SIG-M5 treated with dmso at 0.1 percent for 504 hours (cell line): ENCODE measurements at regions not wholly inside any gene's neighbourhood (a gene's known extent, or its start where the extent isn't known, plus 50 kb on each side); places are given as distances from the start of the nearest gene placed in this dataset.
A peak's percentile ranks its signal among the peaks of the same experiment; 100 is the strongest.

Experiments
- DNase-seq: peaks from one replicate; lab custom pipeline; 2025; ENCODE audit not compliant: unreplicated experiment; lab: John Stamatoyannopoulos, UW

DNA sequence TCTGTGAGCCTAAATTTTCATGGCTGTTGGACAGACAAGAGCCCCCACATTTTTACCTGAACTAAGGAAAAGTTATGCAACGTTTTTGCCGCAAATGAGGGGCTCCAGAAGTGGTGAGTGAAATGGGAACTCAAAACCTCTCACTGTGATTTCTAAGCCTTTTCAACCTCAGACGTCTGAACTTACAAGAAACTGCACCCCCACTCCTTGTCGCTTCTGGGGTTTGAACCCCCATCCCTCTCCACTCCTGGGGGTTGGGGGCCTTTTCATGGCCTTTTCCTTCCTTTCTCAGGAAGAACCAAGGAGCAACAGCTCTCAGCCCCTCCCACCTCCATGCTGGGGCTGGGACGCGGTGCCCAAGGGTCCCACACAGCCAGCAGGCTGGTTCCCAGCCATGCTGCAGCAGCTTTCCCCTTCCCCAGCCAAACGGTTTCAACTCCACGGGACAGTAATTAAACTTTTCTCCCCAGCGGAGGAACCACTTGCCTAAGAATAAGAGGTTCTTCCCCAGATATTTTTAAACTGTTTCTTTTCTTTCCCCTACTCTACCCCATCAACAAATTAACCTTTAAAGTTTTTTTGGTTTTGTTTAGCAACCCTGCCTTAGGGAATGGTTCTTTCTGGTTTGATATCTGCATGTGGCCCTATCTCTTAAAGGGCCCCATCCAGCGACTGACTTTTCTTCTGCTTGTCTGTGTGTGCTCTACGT is 387.6 kb upstream of the CBLB start:
- DNase-seq = no peak

DNA sequence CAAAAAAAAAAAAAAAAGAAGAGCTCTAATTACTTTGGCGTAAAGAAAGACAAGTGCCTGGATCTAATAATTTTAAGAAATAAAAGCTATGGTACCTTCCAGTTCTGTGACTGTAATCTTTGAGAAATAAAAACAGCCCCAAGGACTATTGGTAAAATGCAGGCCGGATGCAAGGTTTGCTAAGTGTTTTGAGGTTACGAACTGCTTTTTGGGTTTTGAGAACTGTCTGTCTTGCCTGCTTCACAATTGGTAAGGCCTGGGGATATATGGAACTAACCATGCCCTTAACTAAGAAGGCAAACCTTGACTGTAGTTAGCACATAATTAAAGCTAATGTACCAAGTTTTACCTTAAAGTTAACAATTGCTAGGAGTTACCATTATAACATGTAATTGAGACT is 388.4 kb upstream of the CBLB start:
- no peak for DNase-seq

DNA sequence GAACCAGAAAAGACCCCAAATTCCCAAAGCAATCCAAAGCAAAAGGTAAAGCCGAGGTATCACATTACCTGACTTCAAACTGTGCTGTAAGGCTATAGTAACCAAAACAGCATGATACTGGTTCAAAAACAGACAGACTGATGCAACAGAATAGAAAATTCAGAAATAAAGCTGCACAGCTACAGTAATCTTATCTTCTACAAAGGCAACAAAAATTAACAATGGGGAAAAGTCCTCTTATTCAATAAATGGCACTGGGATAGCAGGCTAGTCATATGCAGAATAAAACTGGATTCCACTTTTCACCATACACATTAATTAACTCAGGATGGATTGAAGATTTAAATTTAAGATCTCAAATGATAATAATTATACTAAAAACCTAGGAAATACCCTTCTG is 392.6 kb upstream of the CBLB start:
- no peak for DNase-seq

DNA sequence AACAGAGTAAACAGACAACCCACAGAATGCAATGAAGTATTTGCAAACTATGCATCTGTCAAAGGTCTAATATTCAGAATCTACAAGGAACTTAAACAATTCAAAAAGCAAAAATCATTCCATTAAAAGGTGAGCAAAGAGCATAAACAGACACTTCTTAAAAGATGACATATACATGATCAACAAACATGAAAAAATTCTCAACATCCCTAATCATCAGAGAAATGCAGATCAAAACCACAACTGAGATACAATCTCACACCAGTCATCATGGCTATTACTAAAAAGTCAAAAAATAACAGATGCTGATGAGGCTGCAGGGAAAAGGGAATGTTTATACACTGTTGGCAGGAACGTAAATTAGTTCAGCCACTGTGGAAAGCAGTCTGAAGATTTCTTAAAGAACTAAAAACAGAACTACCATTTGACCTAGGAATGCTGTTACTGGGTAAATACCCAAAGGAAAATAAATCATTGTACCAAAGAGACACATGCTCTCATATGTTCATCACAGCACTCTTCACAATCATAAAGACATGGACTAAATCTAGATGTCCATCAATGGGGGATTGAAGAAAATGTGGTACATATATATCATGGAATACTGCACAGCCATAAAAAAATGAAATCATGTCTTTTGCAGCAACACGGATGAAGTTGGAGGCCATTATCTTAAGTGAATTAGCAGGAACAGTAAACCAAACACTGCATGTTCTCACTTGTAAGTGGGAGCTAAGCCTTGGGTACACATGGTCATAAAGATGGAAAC is 393.3 kb upstream of the CBLB start:
- peak; percentile 1 for DNase-seq

DNA sequence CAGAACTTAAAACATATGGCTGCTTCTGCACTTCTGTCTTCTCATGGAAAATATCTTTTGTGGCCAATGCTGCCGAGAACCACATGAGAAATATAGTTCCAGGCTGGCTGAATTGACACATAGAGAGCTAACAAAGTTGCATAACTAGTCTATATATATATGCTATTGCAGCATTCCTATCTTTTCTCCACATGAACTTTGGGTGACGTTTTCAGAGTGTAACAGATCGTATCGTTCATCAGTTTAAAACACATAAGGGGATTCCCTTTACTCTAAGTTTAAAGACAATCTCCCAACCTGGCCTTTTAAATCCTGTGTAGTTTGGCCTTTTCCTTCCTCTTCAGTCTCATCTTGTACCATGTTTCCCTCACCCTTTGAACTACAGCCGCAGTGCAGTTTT is 394.2 kb upstream of the CBLB start:
- DNase-seq = peak; percentile 92

DNA sequence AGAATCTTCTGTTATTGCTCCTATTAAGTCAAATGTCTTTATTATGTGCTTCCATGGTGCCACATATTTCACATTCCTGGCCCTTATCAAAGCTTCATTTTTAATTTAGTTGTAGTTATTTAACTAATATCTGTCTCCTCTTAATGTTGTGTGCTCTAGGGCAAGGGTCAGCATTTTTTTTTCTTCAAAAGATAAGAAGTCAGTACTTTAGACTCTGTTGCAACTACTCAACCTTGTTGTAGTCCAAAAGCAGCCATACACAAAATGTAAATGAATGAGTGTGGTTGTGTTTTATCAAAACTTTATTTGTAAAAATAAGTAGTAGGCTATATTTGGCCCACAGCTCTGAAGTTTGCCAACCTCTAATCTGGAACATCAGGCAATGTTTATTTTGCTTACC is 394.7 kb upstream of the CBLB start:
- DNase-seq = no peak

DNA sequence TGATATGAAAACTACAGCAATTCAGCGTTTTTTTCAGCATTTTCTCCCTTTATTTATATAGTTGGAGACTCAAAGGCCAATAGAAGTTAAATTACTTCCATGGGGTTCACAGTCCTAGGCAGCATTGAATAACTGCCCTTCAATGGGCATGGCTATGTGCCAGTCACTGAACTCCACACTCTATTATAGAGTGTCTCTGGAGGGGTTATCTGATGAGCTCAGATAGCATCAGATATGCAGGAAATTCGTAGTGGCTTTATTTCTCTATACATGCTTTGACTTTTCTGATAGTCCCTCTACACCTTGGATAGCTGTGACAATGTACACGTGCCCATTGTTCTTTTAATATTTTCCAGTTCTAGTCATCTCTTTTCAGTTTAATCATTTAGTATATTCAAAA is 396.9 kb upstream of the CBLB start:
- no peak for DNase-seq

DNA sequence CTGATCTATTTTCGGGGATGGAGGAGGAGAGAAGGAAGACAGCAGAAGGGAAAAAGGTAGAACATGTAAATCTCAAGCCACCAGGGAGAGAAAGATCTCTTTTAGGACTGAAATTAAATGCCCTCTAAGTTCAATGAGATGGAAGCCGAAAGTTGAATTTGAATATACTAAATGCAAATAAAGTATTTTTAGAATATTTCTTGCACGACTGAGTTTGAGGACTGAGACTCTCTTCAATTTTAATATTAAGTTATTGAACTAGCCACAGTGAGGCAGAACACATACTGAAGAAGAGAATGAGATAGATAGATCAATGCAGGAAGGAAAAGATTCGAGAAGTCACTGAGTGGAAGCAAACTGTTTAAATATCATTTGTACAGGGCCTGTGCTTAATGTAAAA is 399.9 kb upstream of the CBLB start:
- no peak for DNase-seq

DNA sequence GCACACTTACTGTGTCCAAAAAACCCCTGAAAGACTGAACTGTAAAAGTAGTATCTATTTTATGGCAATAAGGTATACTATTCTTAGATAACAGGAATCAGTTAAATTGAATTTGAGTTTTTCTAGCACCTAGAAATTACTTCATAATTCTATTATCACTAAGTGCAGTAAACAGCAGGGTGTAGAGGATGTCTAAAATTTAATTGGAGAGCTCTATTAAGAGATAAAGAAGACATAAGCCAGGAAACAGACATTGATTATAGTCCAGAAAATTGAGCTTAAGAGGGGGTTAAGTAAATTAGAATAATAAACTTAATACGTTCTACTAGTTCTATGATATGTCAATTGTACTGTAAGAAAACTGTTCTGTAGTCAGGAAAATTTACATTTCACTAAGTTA is 403.5 kb upstream of the CBLB start:
- DNase-seq = no peak

DNA sequence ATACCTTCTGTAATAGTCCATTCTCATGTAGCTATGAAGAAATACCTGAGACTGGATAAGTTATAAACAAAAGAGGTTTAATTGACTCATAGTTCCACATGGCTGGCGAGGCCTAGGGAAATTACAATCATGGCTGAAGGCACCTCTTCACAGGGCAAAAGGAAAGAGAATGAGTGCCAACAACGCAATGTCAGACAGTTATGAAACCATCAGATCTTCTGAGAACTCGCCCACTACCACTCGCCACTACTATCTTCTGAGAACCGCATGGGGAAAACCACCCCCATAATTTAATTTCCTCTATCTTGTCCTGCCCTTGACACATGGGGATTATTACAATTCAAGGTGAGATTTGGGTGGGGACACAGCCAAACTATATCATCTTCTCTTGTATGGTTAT is 406.8 kb upstream of the CBLB start:
- DNase-seq = no peak

DNA sequence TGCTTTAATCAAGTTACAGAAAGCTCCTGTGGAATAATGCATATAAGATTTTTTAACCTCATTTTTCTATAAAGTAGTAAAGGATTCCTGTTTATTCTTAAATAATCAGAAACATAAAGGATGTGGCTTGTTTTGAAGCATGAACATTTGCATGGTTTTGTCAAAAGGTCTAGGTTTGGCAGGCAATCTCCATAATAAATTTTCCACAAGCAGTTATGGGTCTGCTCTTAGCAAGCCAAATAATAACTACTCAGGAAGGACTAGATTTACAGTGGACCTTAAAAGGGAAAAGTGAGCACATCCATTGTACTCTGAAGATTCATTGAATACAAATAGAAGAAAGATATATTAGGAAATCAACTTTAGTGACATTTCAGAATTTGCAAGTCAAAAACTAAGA is 407.3 kb upstream of the CBLB start:
- DNase-seq = no peak

DNA sequence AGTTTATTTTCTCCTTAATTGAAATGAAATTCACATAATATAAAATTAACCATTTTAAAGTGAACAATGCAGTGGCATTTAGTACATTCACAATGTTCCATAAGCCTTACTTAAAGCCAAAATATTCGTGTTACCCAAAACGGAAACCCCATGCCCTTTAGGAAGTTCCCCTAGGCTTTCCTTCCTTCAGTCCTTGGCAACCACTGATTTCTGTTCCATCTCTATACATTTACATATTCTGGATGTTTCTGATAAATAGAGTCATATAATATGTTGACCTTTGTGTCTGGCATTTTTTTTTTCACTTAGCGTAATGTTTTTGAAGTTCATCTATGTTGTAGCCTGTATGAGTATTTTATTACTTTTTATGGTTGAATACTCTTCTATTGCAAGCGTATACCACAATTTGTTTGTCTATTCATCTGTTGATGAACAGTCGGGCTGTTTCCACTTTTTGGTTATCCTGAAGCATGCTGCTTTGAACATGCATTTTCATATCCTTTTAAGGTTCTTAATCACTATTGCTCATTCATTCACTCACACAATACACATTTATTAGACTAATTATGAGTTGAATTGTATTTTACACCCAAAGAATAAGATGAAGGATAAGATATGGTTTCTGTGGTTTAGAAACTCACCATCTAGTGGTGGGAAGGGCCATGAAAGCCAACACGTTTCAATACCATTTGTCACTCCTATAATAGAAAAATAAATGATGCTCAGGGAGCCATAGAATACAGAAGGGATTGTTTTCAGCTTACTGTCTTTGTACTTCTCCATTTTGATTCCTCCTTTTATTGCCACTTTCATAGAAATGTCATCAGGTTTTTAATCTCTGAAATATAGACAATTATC is 408.2 kb upstream of the CBLB start:
- DNase-seq = no peak

DNA sequence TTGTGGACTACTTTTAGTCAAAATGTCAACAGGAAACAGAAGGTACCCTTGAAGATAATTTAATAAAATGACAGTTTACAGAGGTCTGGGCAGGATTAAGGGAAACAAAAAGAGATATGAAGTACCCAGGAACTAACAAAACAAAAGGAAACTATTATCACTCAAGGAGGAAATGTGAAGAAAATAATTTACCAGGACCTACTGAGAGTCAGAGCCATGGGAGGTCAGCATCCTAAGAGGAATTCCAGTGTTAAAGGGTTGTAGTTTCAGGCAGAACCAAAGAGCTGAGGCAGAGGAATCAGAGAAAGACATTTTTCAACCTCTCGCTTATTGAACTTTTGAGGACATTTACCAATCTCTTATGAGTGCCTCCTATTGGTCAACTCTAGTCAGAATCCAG is 408.9 kb upstream of the CBLB start:
- DNase-seq = no peak

DNA sequence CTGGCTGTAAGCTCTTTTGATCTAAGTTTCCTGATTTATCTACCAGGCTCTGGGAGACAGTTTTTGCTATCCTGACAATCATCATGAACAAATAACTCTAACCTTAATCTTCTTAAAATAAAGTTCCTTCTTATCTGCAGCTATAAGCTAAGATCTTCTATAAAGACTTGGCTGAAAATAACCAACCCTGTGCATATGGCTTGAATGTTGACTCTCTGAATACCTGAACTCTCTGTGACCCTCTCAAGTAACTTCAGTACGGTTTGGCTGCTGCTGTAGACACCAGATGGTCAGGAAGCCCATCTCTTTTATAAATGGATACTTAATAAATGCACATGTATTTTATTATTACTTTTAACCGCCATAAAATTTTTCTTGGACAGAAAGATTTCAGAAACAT is 412.4 kb upstream of the CBLB start:
- DNase-seq = peak; percentile 9

DNA sequence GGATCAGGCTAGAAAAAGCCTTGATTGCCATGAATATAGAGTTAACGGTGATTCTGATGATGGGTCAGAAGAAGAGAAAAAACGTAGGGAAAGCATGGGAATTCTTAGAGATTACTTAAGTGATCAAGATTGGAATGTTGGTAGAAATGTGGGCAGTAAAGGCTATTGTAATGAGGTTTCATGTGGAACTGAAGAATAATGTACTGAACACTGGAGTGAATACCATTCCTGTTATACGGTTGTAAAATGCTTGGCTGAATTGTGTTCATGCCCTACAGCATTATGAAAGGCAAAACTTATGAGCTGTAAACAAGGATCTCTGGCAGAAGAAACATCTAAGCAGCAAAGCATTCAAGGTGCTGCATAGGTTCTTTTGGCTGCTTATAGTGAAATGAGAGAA is 414.1 kb upstream of the CBLB start:
- no peak for DNase-seq

DNA sequence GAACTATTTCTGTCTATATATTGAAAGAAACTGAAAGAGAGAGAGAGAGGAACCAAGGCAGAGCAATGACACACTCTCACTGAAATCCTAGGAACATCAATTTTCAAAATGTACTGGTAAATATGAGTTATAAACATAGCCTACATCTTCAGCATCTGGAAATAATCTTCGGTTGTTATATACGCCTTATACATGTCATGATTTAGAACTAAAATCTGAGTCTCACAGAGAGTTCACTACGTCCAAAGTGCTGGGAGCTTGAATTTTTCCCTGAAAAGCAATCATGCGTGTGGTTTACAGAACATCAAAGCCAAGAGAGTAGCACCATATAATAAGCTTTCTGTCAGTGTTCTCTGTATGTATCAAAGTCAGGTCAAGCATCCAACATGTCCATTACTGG is 420.0 kb upstream of the CBLB start:
- no peak for DNase-seq

DNA sequence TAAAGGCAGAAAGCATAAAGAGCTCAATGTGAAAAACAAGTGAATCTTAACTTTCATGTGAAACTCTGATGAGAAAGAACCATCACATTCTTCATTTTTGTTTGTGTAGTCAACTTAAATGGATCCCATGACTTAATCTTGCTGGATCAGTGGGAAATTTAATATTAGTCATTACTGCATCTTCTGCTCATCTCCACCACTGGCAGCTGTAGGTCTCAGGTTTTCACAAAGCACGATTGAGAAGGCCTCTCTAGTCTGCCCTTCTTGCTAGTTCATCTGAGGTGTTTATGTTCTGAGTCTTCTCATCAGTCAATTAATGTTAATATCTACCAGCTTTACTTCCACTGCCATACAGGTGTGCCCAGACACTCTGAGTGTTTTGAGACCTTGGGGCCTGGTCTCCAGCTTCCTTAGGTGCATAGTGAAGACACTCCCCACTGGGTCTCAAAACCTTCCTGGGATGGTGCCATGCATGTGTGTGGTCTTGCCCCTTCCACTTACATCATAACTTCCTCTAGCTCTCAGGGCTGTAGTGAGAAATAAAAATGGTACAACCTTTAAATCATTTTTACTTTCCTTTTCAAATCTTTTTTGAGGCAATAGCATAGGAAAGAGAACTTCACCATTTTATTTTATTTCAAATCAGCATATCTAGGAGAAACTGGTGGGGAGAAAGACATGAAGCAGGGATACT is 421.6 kb upstream of the CBLB start:
- DNase-seq = no peak

DNA sequence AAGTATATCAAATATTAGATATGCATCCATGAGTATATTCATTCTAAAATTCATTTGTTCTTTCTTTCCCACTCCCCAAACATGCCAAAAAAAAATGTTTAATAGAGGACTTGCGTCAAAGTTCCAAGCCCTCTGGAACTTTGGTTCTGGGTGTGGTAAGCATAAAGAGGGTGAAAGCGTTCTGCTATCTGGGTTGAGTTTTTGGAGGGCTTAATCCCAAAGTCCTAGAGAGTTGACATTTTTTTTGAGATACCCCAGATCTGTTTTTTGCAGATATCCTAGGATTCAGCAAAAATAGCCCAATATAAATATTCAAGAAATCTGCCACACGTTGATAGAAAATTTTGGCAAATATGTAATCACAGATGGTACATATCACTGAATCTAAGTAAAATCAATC is 424.3 kb upstream of the CBLB start:
- DNase-seq = no peak

DNA sequence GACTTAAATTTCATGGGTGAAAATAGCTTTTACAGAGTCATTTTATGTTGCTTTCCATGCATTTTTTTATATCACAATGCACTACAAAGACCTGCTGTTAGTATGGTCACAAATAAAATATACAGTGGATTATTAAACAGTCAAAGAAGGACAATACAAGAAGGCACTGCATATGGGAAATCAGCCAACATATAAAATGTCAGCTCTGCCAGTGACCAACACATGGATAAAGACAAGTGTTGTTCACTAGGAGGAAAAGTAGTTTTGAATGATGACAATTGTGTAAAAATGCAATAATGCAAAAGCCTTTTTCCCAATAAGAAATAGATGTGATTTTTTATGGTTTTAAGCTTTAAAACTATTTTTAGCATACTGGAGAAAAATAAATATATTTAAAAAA is 425.3 kb upstream of the CBLB start:
- no peak for DNase-seq

DNA sequence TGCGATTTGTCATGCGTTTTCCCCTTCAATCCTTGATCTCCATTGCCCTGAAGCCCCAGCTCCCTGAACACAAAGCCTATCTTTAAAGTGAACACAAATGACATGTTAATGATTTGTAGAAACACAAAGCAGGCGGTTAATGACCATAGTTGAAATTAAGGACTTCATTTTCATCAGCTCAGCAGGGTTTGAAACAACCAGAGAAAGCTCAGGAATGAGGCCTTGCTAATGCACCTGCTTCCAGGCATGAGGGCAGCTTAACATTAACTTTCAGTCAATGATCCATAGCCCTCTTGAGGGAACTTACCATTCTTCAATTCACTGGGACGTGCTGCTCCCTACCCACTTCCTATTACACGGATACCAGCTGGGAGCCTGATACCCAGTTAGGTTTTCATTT is 427.2 kb upstream of the CBLB start:
- DNase-seq = no peak

DNA sequence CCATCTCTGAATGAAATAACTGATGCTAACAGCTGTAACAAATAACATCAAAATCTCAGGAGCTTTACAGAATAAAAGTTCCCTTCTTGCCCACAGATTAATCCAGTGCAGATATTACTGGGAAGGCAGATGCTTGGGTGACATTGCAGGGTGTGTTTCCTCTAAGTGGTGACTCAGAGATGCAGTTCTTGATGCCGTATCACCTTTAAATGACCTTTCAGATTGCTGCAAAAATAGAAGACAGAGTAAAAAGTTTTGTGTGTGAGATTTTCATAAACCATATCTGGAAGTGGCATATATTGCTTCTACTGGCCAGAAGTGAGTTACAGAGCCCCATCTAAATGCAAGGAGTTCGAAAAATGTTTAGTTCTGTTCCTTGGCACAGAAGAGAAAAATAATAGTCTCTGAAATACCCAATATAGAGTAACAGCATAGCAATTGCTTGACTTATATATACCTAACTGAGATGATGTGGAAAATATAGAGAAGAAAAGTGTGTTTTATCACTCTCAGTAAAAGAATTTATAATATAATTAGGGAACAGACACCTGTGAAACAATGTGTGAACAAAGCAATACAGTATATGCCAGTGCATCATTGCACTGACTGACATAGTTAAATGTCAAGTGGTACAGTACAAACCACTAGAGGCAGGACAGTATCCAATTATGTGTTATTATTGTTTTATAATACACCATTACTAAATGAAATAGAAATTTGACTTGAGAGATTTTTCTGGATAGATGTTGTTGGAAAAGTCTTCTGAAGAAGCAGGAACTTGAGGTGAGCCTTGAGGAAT is 430.7 kb upstream of the CBLB start:
- no peak for DNase-seq
